H9 (cell line): ENCODE measurements at regions not wholly inside any gene's neighbourhood (a gene's known extent, or its start where the extent isn't known, plus 50 kb on each side); places are given as distances from the start of the nearest gene placed in this dataset.
"Not testable (repeated sequence)": the region's sequence is repeated elsewhere in the genome, so short reads cannot be mapped to it uniquely, and the experiment has no call there.

ENCODE experiments used
- DNase-seq: peaks from one replicate; pipeline ENCODE4 v3.0.0-alpha.2; 2017
- H2AFZ ChIP-seq: one replicate; pipeline ENCODE4 v1.6.1; 2013; ENCODE audit warnings: mild to moderate bottlenecking, low read length, control low read depth, moderate library complexity
- H2AK5ac ChIP-seq: 2 replicates; pipeline ENCODE4 v1.6.1; 2013; ENCODE audit warnings: low read length, control low read depth, mixed read lengths; ENCODE audit not compliant: insufficient read length
- H2BK120ac ChIP-seq: one replicate; pipeline ENCODE4 v1.6.1; 2013; ENCODE audit warnings: low read depth, mild to moderate bottlenecking, low read length, control low read depth, inconsistent platforms; ENCODE audit not compliant: poor library complexity, severe bottlenecking
- H2BK12ac ChIP-seq: 2 replicates; pipeline ENCODE4 v1.6.1; 2013; ENCODE audit warnings: low read length, control low read depth, mixed read lengths, low read depth; ENCODE audit not compliant: insufficient read length
- H2BK15ac ChIP-seq: 2 replicates; pipeline ENCODE4 v1.6.1; 2013; ENCODE audit warnings: low read depth, low read length, control low read depth
- H2BK20ac ChIP-seq: one replicate; pipeline ENCODE4 v1.6.1; 2013; ENCODE audit warnings: low read depth, mild to moderate bottlenecking, low read length, control low read depth, inconsistent platforms; ENCODE audit not compliant: poor library complexity, severe bottlenecking
- H2BK5ac ChIP-seq: 2 replicates; pipeline ENCODE4 v1.6.1; 2013; ENCODE audit warnings: low read length, control low read depth, mixed read lengths; ENCODE audit not compliant: insufficient read length
- H3K14ac ChIP-seq: 2 replicates; pipeline ENCODE4 v1.6.1; 2013; ENCODE audit warnings: low read length, control low read depth; ENCODE audit not compliant: insufficient read depth
- H3K18ac ChIP-seq: 2 replicates; pipeline ENCODE4 v1.6.1; 2013; ENCODE audit warnings: low read depth, mild to moderate bottlenecking, mixed read lengths, low read length, control low read depth; ENCODE audit not compliant: insufficient read length
- H3K23ac ChIP-seq: 2 replicates; pipeline ENCODE4 v1.6.1; 2013; ENCODE audit warnings: low read length, control low read depth, mixed read lengths, low read depth; ENCODE audit not compliant: insufficient read length
- H3K23me2 ChIP-seq: 2 replicates; pipeline ENCODE4 v1.6.1; 2013; ENCODE audit warnings: low read depth, mild to moderate bottlenecking, mixed read lengths, low read length, control low read depth; ENCODE audit not compliant: insufficient read length, poor library complexity, severe bottlenecking
- H3K27ac ChIP-seq: 2 replicates; pipeline ENCODE4 v1.5.1; 2013; ENCODE audit warnings: low read length, control low read depth, mixed read lengths, low read depth; ENCODE audit not compliant: insufficient read length
- H3K27me3 ChIP-seq: 2 replicates; pipeline ENCODE4 v1.6.1; 2013; ENCODE audit warnings: low read length, control low read depth, inconsistent platforms; ENCODE audit not compliant: insufficient read depth
- H3K4ac ChIP-seq: 2 replicates; pipeline ENCODE4 v1.6.1; 2013; ENCODE audit warnings: low read depth, mild to moderate bottlenecking, control low read depth, inconsistent platforms, low read length, moderate library complexity
- H3K4me1 ChIP-seq: 2 replicates; pipeline ENCODE4 v1.6.1; 2013; ENCODE audit warnings: low read length, control low read depth, inconsistent platforms; ENCODE audit not compliant: insufficient read depth
- H3K4me2 ChIP-seq: 2 replicates; pipeline ENCODE4 v1.6.1; 2013; ENCODE audit warnings: low read length, control low read depth, mixed read lengths; ENCODE audit not compliant: insufficient read length, insufficient read depth
- H3K56ac ChIP-seq: 2 replicates; pipeline ENCODE4 v1.6.1; 2013; ENCODE audit warnings: low read depth, mild to moderate bottlenecking, mixed read lengths, low read length, control low read depth; ENCODE audit not compliant: insufficient read length
- H3K79me1 ChIP-seq: 2 replicates; pipeline ENCODE4 v1.6.1; 2013; ENCODE audit warnings: low read depth, mild to moderate bottlenecking, moderate library complexity, low read length, control low read depth, inconsistent platforms; ENCODE audit not compliant: insufficient read depth, poor library complexity, severe bottlenecking
- H3K79me2 ChIP-seq: 2 replicates; pipeline ENCODE4 v1.6.1; 2013; ENCODE audit warnings: low read length, control low read depth, inconsistent platforms; ENCODE audit not compliant: insufficient read depth
- H3K9ac ChIP-seq: 2 replicates; pipeline ENCODE4 v1.6.1; 2013; ENCODE audit warnings: low read length, control low read depth, mixed read lengths; ENCODE audit not compliant: insufficient read length; ENCODE audit errors: extremely low read depth
- H3K9me3 ChIP-seq: one replicate; pipeline ENCODE4 v1.6.1; 2013; ENCODE audit warnings: low read depth, low read length, inconsistent platforms; ENCODE audit not compliant: control insufficient read depth
- H3T11ph ChIP-seq: one replicate; pipeline ENCODE4 v1.6.1; 2013; ENCODE audit warnings: mild to moderate bottlenecking, low read length, control low read depth, inconsistent platforms
- H4K20me1 ChIP-seq: one replicate; pipeline ENCODE4 v1.6.1; 2013; ENCODE audit not compliant: control insufficient read depth, insufficient read length, insufficient read depth
- H4K5ac ChIP-seq: 2 replicates; pipeline ENCODE4 v1.6.1; 2013; ENCODE audit warnings: low read depth, mild to moderate bottlenecking, mixed read lengths, low read length, control low read depth; ENCODE audit not compliant: insufficient read length
- H4K8ac ChIP-seq: replicated peaks from 2 replicates; pipeline ENCODE4 v1.6.1; 2013; ENCODE audit warnings: low read length, control low read depth, mixed read lengths, low read depth; ENCODE audit not compliant: insufficient read length
- H4K91ac ChIP-seq: 2 replicates; pipeline ENCODE4 v1.6.1; 2013; ENCODE audit warnings: low read depth, mild to moderate bottlenecking, moderate library complexity, mixed read lengths, low read length, control low read depth; ENCODE audit not compliant: insufficient read length
- H3K27ac Mint-ChIP-seq, 3 experiments: 2 replicates in 2 of 3; 3 replicates in 1 of 3; pipeline ENCODE4 v1.8.0; 2020 to 2021; ENCODE audit warnings: mixed read lengths in 3 of 3, mild to moderate bottlenecking in 1 of 3, moderate library complexity in 1 of 3
- H3K27me3 Mint-ChIP-seq: 2 replicates; pipeline ENCODE4 v1.8.0; 2021; ENCODE audit warnings: low read depth, mild to moderate bottlenecking, moderate library complexity, mixed read lengths
- H3K36me3 Mint-ChIP-seq, 3 experiments: 2 replicates in 2 of 3; 3 replicates in 1 of 3; pipeline ENCODE4 v1.8.0; 2020 to 2021; ENCODE audit warnings: low read depth in 3 of 3, mixed read lengths in 3 of 3; ENCODE audit not compliant: insufficient read depth in 1 of 3
- H3K4me1 Mint-ChIP-seq, 2 experiments: 2 replicates each; pipeline ENCODE4 v1.8.0; 2020; ENCODE audit warnings: mixed read lengths in 2 of 2
- H3K4me3 Mint-ChIP-seq, 2 experiments: 2 replicates in 1 of 2; 3 replicates in 1 of 2; pipeline ENCODE4 v1.8.0; 2020 to 2021; ENCODE audit warnings: mild to moderate bottlenecking in 2 of 2, mixed read lengths in 2 of 2, moderate library complexity in 1 of 2
- H3K9me3 Mint-ChIP-seq, 2 experiments: 2 replicates in 1 of 2; 3 replicates in 1 of 2; pipeline ENCODE4 v1.8.0; 2020; ENCODE audit warnings: mild to moderate bottlenecking in 2 of 2, mixed read lengths in 2 of 2, moderate library complexity in 1 of 2
- WGBS: extraction: QIAGEN DNeasy Blood & Tissue Kit; methylation state at CpG from one replicate; pipeline ENCODE4 v1.1.7; 2013; ENCODE audit warnings: missing lambda C conversion rate, low lambda C conversion rate, mixed read lengths; ENCODE audit not compliant: insufficient read length; ENCODE audit errors: extremely low coverage; 5-methylcytosine and 5-hydroxymethylcytosine counted together
- TF ChIP-seq, protein P1 (sequence below): fragments of 200-600 bp; sonication (generic); conservative IDR thresholded peaks from 3 replicates; pipeline ENCODE4 v1.8.0; 2021; ENCODE audit warnings: antibody characterized with exemption, mild to moderate bottlenecking

DNA sequence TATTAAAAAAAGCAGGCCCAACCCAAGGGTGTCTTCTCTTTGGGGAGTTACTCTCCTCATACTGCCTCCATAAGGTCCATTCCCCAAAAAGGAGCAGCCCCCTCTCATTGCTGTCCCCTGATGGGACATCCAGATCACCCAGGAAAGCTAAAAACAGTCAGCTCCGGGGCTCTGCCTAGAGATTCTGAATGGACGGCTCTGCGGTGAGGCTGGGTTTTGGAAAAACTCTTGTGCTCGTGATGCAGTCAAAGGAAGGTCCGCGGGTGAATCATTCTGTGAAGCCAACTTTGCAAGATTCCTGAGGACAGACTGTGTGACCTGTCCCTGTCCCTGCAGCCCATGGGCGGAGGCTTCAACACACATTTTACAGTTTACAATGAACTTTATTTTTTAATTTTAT, 351.5 kb downstream of the TYW1 start:
- Histone ChIP-seq H2BK5ac (no peak overlapping the region), H3K79me1 (no peaks in the 10 kb centered on the region), H3K23ac (no peak overlapping the region), H3K4ac (no peak overlapping the region), H2AFZ (no peak overlapping the region), H3K79me2 (no peaks in the 10 kb centered on the region), H3K9ac (no peak overlapping the region), H3K27me3 (no peaks in the 10 kb centered on the region), H3K14ac (no peak overlapping the region), H3K9me3 (peaks cover 9% of the 10 kb centered on the region), H3T11ph (no peak overlapping the region), H3K56ac (no peak overlapping the region), H3K18ac (no peak overlapping the region), H2BK15ac (no peak overlapping the region), H3K4me1 (no peaks in the 10 kb centered on the region), H4K8ac (no peak overlapping the region), H3K23me2 (no peaks in the 10 kb centered on the region), H2BK20ac (no peak overlapping the region), H2BK12ac (no peak overlapping the region), H4K5ac (no peak overlapping the region), H2BK120ac (no peak overlapping the region), H2AK5ac (no peak overlapping the region), H3K27ac (no peak overlapping the region), H4K91ac (no peak overlapping the region), H4K20me1 (no peaks in the 10 kb centered on the region), H3K4me2 (no peak overlapping the region)
- DNase-seq: no peak
- H3K36me3 Mint-ChIP-seq: peaks cover 0 to 18% (median 15%) of the 10 kb centered on the region in 3 experiments; a peak in 5 of 7 replicates
- peaks cover 13% of the 10 kb centered on the region in 2 experiments for H3K4me1 Mint-ChIP-seq
- H3K4me3 Mint-ChIP-seq: no peak overlapping the region
- peaks cover 6 to 14% of the 10 kb centered on the region in 2 experiments; a peak in 4 of 5 replicates for H3K9me3 Mint-ChIP-seq
- no CpG with 5 or more reads among the region's 7 CpGs for WGBS
- H3K27ac Mint-ChIP-seq: no peak overlapping the region
- TF ChIP-seq, protein P1, sequence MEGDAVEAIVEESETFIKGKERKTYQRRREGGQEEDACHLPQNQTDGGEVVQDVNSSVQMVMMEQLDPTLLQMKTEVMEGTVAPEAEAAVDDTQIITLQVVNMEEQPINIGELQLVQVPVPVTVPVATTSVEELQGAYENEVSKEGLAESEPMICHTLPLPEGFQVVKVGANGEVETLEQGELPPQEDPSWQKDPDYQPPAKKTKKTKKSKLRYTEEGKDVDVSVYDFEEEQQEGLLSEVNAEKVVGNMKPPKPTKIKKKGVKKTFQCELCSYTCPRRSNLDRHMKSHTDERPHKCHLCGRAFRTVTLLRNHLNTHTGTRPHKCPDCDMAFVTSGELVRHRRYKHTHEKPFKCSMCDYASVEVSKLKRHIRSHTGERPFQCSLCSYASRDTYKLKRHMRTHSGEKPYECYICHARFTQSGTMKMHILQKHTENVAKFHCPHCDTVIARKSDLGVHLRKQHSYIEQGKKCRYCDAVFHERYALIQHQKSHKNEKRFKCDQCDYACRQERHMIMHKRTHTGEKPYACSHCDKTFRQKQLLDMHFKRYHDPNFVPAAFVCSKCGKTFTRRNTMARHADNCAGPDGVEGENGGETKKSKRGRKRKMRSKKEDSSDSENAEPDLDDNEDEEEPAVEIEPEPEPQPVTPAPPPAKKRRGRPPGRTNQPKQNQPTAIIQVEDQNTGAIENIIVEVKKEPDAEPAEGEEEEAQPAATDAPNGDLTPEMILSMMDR: no peak
- no peaks in the 10 kb centered on the region for H3K27me3 Mint-ChIP-seq

DNA sequence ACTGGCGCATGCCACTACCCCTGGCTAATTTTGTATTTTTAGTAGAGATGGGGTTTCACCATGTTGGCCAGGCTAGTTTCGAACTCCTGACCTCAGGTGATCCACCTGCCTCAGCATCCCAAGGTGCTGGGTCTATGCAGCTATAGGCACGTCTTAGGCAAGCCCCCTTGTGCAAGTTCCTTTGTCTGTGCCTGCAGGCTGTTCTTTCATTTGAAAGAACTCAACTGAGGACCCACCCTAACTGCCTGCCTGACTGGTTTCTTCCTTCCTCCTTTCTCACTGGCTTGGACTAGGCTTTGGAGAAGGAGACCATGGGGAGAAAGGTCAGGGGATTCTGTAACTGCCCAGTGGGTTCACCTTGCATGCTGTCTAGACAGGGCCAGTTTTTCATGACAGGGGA, 361.0 kb downstream of the TYW1 start:
- H3K79me1 ChIP-seq, H2BK12ac ChIP-seq, H2BK20ac ChIP-seq, H3K27ac Mint-ChIP-seq, H3K4me1 ChIP-seq, H2BK5ac ChIP-seq, H3K4me1 Mint-ChIP-seq, H2BK120ac ChIP-seq, H3K79me2 ChIP-seq, H4K8ac ChIP-seq, H4K91ac ChIP-seq, H3T11ph ChIP-seq, H3K9me3 ChIP-seq, H4K5ac ChIP-seq, H3K4me3 Mint-ChIP-seq, H3K4me2 ChIP-seq, H2BK15ac ChIP-seq, H3K56ac ChIP-seq, H2AFZ ChIP-seq, H2AK5ac ChIP-seq, H4K20me1 ChIP-seq, H3K27me3 ChIP-seq, H3K9ac ChIP-seq, H3K4ac ChIP-seq, H3K27me3 Mint-ChIP-seq, H3K27ac ChIP-seq, H3K23me2 ChIP-seq, H3K18ac ChIP-seq, H3K14ac ChIP-seq, H3K23ac ChIP-seq: not testable (repeated sequence)
- Mint-ChIP-seq H3K9me3 (peaks cover 17 to 19% of the 10 kb centered on the region in 2 experiments), H3K36me3 (peaks cover 8 to 19% (median 16%) of the 10 kb centered on the region in 3 experiments; a peak in 6 of 7 replicates)
- peak; percentile 9 for DNase-seq
- WGBS: no CpG with 5 or more reads among the region's 3 CpGs
